ENCODE measurements at regions not wholly inside any gene's neighbourhood (a gene's known extent, or its start where the extent isn't known, plus 50 kb on each side); places are given as distances from the start of the nearest gene placed in this dataset.

DNA sequence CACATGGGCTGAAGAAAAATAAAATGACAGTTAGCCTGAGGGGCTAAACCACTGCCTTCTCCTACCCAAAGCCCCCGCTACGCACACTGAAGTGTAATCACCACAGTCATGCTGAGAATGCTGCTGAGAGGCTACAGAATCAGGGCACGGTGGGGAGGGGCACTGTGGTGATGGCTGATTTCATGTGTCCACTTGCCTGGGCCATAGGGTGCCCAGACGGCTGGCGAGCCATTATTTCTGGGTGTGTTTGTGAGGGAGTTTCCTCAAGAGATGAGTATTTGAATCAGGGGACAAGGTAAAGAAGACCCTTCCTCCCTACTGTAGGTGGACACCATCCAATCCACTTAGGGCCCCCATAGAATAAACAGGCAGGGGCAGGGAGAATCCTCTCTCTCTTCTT is 1313.2 kb downstream of the TBC1D22A start:
- TF ChIP-seq POLR2AphosphoS5 (IDR thresholded peaks at IDR 0.05; ENCODE audit: low read depth, low read length) (no peak), SIN3A (IDR thresholded peaks at IDR 0.05; ENCODE audit: borderline replicate concordance, insufficient read depth, low read depth, low read length) (no peak)
- TF ChIP-seq, protein P1, sequence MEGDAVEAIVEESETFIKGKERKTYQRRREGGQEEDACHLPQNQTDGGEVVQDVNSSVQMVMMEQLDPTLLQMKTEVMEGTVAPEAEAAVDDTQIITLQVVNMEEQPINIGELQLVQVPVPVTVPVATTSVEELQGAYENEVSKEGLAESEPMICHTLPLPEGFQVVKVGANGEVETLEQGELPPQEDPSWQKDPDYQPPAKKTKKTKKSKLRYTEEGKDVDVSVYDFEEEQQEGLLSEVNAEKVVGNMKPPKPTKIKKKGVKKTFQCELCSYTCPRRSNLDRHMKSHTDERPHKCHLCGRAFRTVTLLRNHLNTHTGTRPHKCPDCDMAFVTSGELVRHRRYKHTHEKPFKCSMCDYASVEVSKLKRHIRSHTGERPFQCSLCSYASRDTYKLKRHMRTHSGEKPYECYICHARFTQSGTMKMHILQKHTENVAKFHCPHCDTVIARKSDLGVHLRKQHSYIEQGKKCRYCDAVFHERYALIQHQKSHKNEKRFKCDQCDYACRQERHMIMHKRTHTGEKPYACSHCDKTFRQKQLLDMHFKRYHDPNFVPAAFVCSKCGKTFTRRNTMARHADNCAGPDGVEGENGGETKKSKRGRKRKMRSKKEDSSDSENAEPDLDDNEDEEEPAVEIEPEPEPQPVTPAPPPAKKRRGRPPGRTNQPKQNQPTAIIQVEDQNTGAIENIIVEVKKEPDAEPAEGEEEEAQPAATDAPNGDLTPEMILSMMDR (IDR thresholded peaks at IDR 0.05): no peak

Measured in Panc1 (cell line).